ENCODE measurements at regions not wholly inside any gene's neighbourhood (a gene's known extent, or its start where the extent isn't known, plus 50 kb on each side); places are given as distances from the start of the nearest gene placed in this dataset.

DNA sequence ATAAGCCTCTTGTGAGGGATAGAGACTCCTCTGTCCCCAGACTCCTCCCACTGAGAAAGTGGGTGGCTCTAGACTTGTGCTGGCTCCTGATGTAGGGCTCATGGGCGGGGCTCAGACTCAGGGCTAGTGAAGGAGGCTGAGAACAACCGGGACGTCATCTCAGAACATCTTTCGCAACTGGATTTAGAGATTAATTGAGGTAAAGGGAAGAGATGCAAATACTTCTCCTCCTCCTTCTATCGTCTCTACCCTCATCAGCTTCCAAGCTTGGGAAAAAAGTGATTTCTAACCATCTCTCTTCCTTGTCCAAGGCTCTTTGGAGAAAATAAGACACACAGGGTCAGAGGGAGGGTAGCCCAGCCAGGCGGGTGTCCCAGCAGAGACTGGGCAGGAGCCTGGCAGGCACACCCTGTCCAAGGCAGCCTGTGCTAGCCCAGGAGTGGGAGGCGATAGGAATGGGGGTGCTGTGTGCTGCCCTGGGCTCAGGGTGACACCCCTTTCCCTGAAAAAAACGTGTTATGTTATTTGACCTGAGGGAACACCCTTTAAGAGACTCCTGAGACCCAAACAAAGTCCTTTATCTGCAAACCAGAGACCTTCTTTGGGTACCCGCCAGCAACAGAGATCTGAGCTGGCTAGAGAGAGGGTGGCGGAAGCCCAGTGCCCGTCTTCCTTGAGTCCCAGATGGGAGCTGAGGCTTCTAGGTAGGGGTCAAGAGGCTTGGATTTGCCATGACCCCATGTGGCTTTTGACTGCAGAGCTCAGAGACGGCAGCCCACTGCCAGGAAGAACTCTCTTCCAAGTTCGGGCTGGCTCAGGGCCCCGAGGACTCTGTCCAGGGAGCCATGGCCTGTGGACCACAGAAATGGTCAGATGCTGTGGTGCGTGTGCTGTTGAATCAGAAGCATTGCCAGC is 160.9 kb downstream of the ADAMTS15 start:
- Mint-ChIP-seq H3K27ac (no peak overlapping the region), H3K36me3 (ENCODE audit: low read depth) (no peaks in the 10 kb centered on the region), H3K27me3 (ENCODE audit: low read depth) (no peaks in the 10 kb centered on the region), H3K4me3 (no peak overlapping the region), H3K9me3 (ENCODE audit: insufficient read depth) (no peaks in the 10 kb centered on the region), H3K4me1 (ENCODE audit: low read depth) (no peaks in the 10 kb centered on the region)
- ATAC-seq (no peak), DNase-seq (no peak)
- ChIA-PET POLR2A (no interaction called here), CTCF (no interaction called here)

DNA sequence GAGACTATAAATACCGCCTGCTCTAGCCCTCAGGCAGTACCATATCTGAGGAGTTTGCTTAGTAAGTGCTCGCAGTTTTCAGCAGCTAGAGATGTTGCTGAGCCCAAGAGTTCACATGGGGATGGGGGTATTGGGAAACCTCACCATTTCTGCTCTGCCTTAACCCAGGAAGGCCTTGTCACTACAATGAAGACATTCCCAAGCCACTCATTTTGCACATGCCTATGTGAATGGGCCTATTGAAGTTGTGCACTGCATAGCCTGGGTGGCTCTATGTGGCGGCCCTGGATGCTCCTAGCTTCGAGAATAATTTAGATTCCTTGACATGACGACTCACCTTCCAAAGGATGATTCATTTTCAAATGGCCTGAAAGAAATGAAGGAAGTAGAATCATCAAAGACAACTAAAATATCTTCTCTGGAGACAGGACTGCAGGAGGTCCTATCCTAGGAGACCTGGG is 163.4 kb downstream of the ADAMTS15 start:
- no peak for DNase-seq
- POLR2A ChIA-PET: no interaction called here

DNA sequence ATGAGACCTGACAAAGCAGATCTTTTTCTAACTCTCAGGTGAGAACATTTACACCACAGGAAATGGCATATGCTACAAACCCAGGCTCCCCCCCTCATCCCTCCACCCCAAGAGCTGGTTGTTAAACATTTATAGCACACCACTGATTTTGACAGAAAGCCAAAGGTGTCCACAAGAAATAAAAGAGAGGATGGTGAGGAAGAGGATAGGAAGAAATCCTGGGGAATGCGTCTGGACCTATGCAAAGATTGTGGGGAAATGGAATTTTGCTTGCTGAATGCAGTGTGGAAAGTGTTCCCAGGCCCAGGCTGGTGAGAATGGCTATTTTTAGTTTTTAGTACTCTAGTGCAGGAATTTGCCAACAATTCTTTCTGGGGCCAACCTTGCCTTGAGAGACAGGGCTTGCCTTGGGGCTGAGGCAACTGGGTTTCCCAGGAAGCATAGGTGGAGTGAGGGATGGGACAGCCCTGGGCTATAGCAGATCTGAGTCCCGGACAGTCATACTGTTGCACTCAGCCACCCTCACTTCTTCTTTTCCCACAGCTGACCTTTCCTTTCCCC is 163.9 kb downstream of the ADAMTS15 start:
- no peak for ATAC-seq
- H3K27ac Mint-ChIP-seq: no peak overlapping the region

More for the DNA sequence above, 163.4 kb downstream of the ADAMTS15 start:
- H3K4me1 Mint-ChIP-seq (ENCODE audit: low read depth): no peaks in the 10 kb centered on the region
- H3K4me3 Mint-ChIP-seq: no peak overlapping the region
- no peak overlapping the region for H3K27ac Mint-ChIP-seq
- no peaks in the 10 kb centered on the region for H3K9me3 Mint-ChIP-seq (ENCODE audit: insufficient read depth)
- CTCF ChIA-PET: no interaction called here
- no peaks in the 10 kb centered on the region for H3K36me3 Mint-ChIP-seq (ENCODE audit: low read depth)
- H3K27me3 Mint-ChIP-seq (ENCODE audit: low read depth): no peaks in the 10 kb centered on the region
- ATAC-seq: no peak

DNA sequence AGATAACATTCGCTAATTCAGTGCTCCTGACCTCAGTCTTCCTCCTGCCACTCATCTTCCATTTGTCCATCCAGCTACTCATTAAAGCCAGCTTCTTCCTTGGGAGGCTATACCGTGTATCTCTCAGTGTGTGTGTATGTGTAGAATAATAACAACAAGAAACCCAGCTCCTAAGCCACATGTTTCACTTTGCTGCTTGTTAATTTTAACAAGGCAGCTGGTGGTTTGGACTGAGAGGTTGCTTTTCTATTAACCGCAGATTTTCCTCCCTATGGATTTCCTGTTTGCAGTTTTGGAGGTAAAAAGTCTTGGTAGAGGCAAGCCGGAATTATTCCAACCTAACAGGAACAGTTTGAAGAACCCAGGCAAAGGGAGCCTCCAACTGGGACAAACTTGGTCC is 165.0 kb downstream of the ADAMTS15 start:
- no peaks in the 10 kb centered on the region for H3K9me3 Mint-ChIP-seq (ENCODE audit: insufficient read depth)
- H3K4me3 Mint-ChIP-seq: no peak overlapping the region
- ATAC-seq (no peak), DNase-seq (no peak)
- POLR2A ChIA-PET: no interaction called here
- no peaks in the 10 kb centered on the region for H3K36me3 Mint-ChIP-seq (ENCODE audit: low read depth)
- CTCF ChIA-PET: no interaction called here
- no peaks in the 10 kb centered on the region for H3K4me1 Mint-ChIP-seq (ENCODE audit: low read depth)
- H3K27me3 Mint-ChIP-seq (ENCODE audit: low read depth): no peaks in the 10 kb centered on the region
- no peak overlapping the region for H3K27ac Mint-ChIP-seq

More for the DNA sequence above, 163.9 kb downstream of the ADAMTS15 start:
- Mint-ChIP-seq H3K4me1 (ENCODE audit: low read depth) (no peaks in the 10 kb centered on the region), H3K9me3 (ENCODE audit: insufficient read depth) (no peaks in the 10 kb centered on the region), H3K27me3 (ENCODE audit: low read depth) (no peaks in the 10 kb centered on the region), H3K4me3 (no peak overlapping the region), H3K36me3 (ENCODE audit: low read depth) (no peaks in the 10 kb centered on the region)
- DNase-seq: no peak
- ChIA-PET CTCF (no interaction called here), POLR2A (no interaction called here)

DNA sequence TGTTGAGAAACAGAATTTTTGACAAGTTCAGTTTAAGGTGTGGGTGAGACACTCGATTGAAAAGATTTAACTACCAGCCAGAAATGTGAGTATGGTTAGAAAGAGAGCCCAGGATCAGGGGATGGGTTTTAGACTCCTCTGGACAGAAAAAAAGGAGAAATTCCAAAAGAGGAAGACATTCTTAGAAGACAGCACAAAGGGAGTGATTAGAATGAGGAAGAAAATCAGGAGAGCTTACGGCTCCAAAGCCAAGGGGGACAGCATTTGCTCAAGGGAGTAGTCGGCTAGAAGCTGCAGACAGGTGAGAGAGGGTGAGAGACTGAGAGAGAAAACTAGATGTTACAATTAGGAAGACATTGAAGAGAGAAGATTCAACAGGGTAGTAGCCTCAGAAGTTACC is 166.1 kb downstream of the ADAMTS15 start:
- peaks cover 3% of the 10 kb centered on the region for H3K27me3 Mint-ChIP-seq (ENCODE audit: low read depth)
- no peaks in the 10 kb centered on the region for H3K9me3 Mint-ChIP-seq (ENCODE audit: insufficient read depth)
- DNase-seq (no peak), ATAC-seq (no peak)
- ChIA-PET CTCF (no interaction called here), POLR2A (no interaction called here)
- H3K36me3 Mint-ChIP-seq (ENCODE audit: low read depth): no peaks in the 10 kb centered on the region
- H3K27ac Mint-ChIP-seq: no peak overlapping the region
- no peaks in the 10 kb centered on the region for H3K4me1 Mint-ChIP-seq (ENCODE audit: low read depth)
- H3K4me3 Mint-ChIP-seq: no peak overlapping the region

DNA sequence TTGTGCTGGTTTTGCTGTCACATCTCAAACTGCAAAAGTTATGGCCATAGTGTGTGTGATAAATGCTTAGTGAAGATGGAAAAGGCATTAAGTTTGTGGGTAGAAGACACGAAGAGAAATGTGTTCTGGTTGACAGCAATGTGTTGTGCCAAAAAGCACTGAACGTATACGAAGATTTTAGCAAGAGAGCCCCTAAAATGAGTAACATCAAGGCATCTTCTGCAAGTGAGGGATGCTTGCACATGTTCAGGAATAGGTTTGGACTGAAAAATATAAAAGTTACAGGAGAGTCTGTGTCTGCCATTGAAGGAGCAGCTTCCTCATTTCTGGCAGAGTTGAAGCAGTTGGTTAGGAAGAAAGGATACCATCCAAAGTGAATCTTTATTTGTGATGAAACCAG is 167.1 kb downstream of the ADAMTS15 start:
- H3K27me3 Mint-ChIP-seq (ENCODE audit: low read depth): peaks cover 4% of the 10 kb centered on the region
- CTCF ChIA-PET: no interaction called here
- no peaks in the 10 kb centered on the region for H3K9me3 Mint-ChIP-seq (ENCODE audit: insufficient read depth)
- no peaks in the 10 kb centered on the region for H3K4me1 Mint-ChIP-seq (ENCODE audit: low read depth)
- no peak for ATAC-seq
- no peak overlapping the region for H3K4me3 Mint-ChIP-seq
- H3K27ac Mint-ChIP-seq: no peak overlapping the region
- POLR2A ChIA-PET: no interaction called here
- no peak for DNase-seq
- no peaks in the 10 kb centered on the region for H3K36me3 Mint-ChIP-seq (ENCODE audit: low read depth)

DNA sequence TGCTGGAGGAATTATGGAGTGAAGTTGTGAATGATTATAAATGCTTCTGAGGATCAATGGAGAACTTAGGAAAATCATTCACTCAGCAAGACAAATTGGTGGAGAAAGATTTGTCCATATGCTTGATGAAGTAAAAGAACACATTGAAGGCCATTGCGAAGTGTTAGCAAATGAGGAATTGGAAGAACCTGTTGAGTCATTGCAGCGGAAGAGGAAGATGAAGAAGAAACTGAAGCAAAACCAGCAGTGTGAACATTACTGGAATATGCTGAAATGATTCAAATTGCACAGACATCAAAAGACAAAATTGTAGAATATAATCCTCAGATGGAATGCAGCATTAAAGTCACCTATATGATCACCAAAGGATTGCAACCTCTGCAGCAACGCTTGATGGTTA is 168.1 kb downstream of the ADAMTS15 start:
- DNase-seq: no peak
- Mint-ChIP-seq H3K4me1 (ENCODE audit: low read depth) (no peaks in the 10 kb centered on the region), H3K9me3 (ENCODE audit: insufficient read depth) (no peaks in the 10 kb centered on the region), H3K4me3 (no peak overlapping the region), H3K27ac (no peak overlapping the region), H3K36me3 (ENCODE audit: low read depth) (no peaks in the 10 kb centered on the region), H3K27me3 (ENCODE audit: low read depth) (peaks cover 4% of the 10 kb centered on the region)
- ATAC-seq: no peak
- POLR2A ChIA-PET: no interaction called here
- CTCF ChIA-PET: no interaction called here

DNA sequence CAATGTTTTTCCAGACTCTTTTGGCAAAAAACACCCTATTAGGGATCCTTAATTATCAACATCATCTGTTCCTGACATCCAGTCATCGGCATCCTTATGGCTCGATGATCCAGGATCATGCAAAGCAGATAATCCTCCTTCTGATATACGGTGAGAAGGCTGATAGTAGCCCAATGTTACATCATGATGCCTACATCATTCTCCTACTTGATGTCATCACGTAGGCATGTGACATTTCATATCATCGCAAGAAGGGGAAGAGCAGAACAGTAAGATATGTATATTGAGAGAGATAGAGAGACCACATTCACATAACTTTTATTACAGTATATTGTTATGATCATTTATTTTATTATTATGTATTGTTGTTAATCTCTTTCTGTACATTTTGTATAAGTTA is 168.6 kb downstream of the ADAMTS15 start:
- no peak for ATAC-seq
- H3K4me3 Mint-ChIP-seq: no peak overlapping the region

DNA sequence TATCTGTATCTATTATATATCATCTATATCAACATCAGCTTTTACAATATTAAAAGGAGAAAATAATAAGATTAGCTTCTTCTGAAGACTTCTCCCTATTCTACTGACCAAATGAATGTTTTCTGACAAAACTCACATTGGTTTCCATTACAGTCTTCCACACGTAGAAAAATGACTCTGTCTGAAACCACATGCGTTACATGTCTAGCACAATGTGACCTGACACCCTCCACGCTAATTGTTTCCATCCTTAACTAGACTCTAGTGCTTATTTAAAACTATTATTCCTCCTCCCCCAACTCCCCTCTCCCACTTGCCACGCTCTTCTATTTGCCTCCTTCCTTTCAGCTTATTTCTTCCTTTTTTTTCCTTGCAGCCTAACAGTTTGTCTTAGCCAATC is 172.1 kb downstream of the ADAMTS15 start:
- no peaks in the 10 kb centered on the region for H3K36me3 Mint-ChIP-seq (ENCODE audit: low read depth)
- no peak overlapping the region for H3K27ac Mint-ChIP-seq
- ATAC-seq (no peak), DNase-seq (no peak)
- H3K4me1 Mint-ChIP-seq (ENCODE audit: low read depth): no peaks in the 10 kb centered on the region
- H3K9me3 Mint-ChIP-seq (ENCODE audit: insufficient read depth): no peaks in the 10 kb centered on the region
- no peak overlapping the region for H3K4me3 Mint-ChIP-seq
- ChIA-PET POLR2A (no interaction called here), CTCF (no interaction called here)
- H3K27me3 Mint-ChIP-seq (ENCODE audit: low read depth): peaks cover 4% of the 10 kb centered on the region

More for the DNA sequence above, 168.6 kb downstream of the ADAMTS15 start:
- ChIA-PET CTCF (no interaction called here), POLR2A (no interaction called here)
- H3K27me3 Mint-ChIP-seq (ENCODE audit: low read depth): peaks cover 4% of the 10 kb centered on the region
- H3K36me3 Mint-ChIP-seq (ENCODE audit: low read depth): no peaks in the 10 kb centered on the region
- no peaks in the 10 kb centered on the region for H3K4me1 Mint-ChIP-seq (ENCODE audit: low read depth)
- no peak overlapping the region for H3K27ac Mint-ChIP-seq
- DNase-seq: no peak
- no peaks in the 10 kb centered on the region for H3K9me3 Mint-ChIP-seq (ENCODE audit: insufficient read depth)

DNA sequence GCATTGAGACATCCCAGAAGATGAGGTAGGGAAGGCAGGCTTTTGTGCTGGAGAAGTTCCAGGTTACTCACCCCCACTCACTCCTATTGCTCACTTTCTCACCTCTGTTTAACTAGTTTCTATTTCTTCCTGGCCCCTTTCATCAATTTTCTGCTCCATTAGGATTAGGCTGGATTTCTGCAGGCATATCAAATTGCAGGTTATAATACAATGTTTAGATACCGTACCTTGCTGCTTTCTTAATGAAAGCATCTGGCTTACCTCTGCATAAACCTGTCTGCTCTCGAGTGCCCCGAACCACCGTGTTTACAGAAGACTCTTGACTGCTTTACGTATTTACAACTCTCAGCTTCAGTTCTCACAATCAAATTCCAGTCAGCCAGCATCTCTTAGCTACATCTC is 173.7 kb downstream of the ADAMTS15 start:
- Mint-ChIP-seq H3K27ac (no peak overlapping the region), H3K4me1 (ENCODE audit: low read depth) (no peaks in the 10 kb centered on the region), H3K9me3 (ENCODE audit: insufficient read depth) (no peaks in the 10 kb centered on the region), H3K36me3 (ENCODE audit: low read depth) (no peaks in the 10 kb centered on the region), H3K4me3 (no peak overlapping the region), H3K27me3 (ENCODE audit: low read depth) (peaks cover 4% of the 10 kb centered on the region)
- ChIA-PET CTCF (interaction anchor here (1.1 kb wide), 1 partner anchor 240 kb away, joined by 3 read pairs; no protein-coding TSS in a partner anchor), POLR2A (no interaction called here)
- ATAC-seq: no peak
- DNase-seq: no peak

DNA sequence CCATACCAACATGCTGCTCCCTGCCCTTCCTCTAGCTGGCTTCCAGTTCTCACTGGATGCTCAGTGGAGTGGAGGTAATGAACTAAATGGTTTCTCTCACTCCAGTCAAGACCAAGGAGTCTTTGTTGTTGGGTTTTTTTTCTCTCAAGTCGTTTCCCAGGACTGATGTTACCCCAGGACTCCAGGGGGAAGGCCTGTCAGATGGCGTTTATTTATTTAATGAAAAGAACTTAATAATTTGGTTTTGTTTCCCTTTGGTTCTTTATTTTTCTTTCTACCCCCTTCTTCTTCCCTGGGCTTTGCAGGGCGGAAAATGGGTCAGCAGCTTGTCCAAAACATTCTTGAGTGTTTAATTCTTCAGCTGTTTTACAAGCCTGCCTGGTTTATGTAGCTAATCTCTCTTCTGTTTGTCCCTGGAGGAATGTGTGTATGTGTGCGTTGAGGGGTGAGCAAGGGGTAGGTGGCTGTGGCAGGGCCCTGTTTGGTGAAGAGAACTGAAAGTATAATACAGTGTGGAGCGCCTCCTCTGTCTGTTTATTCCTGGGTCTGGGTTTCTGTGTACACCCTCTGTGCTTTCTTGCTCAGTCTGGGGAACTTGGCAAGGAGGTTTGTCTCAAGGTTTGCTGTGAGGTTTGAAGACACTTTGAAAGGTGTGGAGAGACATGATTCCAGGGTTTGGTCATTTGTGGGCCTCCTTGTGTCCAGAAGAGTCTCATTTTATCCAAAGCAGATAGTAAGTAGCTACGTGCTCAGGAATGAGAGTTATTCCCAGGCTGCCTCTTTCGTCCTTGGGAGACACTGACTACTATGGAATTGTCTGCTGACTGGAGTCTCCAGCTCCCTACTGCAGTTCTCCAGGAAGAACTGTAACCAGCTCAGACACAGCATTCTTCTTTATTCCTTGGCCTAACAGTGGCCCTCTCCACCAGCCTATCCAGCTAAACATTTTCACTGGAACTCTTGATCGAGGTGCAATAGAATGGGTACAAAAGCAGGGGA is 175.5 kb downstream of the ADAMTS15 start:
- DNase-seq: no peak
- Mint-ChIP-seq H3K4me3 (no peak overlapping the region), H3K4me1 (ENCODE audit: low read depth) (no peaks in the 10 kb centered on the region), H3K36me3 (ENCODE audit: low read depth) (no peaks in the 10 kb centered on the region), H3K27me3 (ENCODE audit: low read depth) (peaks cover 9% of the 10 kb centered on the region), H3K9me3 (ENCODE audit: insufficient read depth) (no peaks in the 10 kb centered on the region), H3K27ac (no peak overlapping the region)
- ChIA-PET CTCF (no interaction called here), POLR2A (no interaction called here)
- ATAC-seq: no peak

DNA sequence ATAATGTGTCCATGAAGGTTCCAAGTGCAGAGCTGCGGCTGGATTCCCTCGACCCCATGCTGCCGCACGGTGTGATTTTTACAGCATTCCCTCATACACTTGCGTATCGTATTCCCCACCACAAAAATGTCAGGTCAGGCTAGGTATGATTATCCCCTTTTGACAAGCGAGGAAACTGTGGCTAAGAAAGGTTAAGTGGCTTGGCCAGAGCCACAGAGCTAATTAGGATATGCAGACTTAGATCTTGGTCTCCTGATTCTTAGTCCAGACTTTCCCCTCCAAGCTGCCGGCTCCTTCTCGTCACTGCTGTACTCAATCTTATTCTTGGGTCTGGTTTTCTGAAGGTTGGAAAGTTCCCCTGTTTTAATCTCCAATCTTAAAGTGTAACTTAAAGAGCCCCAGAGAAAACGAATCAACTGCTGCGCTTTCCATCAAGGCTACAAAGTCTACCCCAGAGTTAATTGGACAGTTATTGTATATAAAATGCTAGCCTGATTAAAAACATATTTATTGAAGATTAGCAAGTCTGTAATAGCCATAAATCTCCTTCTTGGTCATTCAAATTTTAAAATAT is 176.6 kb downstream of the ADAMTS15 start:
- ATAC-seq (no peak), DNase-seq (no peak)
- POLR2A ChIA-PET: no interaction called here
- Mint-ChIP-seq H3K9me3 (ENCODE audit: insufficient read depth) (no peaks in the 10 kb centered on the region), H3K27ac (no peak overlapping the region), H3K4me3 (no peak overlapping the region), H3K27me3 (ENCODE audit: low read depth) (peaks cover 5% of the 10 kb centered on the region), H3K4me1 (ENCODE audit: low read depth) (no peaks in the 10 kb centered on the region), H3K36me3 (ENCODE audit: low read depth) (no peaks in the 10 kb centered on the region)
- CTCF ChIA-PET: no interaction called here

Measured in activated CD8-positive, alpha-beta T cell treated with anti-CD3 and anti-CD28 coated beads, Interleukin-2, amount 10 ng/mL, durations not matched to agents 7 days and 5 days (primary cell).